ENCODE measurements at regions not wholly inside any gene's neighbourhood (a gene's known extent, or its start where the extent isn't known, plus 50 kb on each side); places are given as distances from the start of the nearest gene placed in this dataset.

- TF ChIP-seq CTCF (conservative IDR thresholded peaks at IDR 0.05; ENCODE audit: low read length) (no peak), EZH2phosphoT487 (IDR thresholded peaks at IDR 0.05; ENCODE audit: borderline replicate concordance, low read depth, low read length) (no peak)
Observed at GRCh38 chr10:61609701-61610100, 53.0 kb upstream of the CABCOCO1 start.
